Upper lobe of left lung (tissue), 6 donors: ENCODE measurements at regions not wholly inside any gene's neighbourhood (a gene's known extent, or its start where the extent isn't known, plus 50 kb on each side); places are given as distances from the start of the nearest gene placed in this dataset.
"Not testable (repeated sequence)": the region's sequence is repeated elsewhere in the genome, so short reads cannot be mapped to it uniquely, and the experiment has no call there.

Experiments used
- ATAC-seq, 2 donors: fragments of 200-7000 bp; cut with Tn5 transposase; one replicate each; pipeline ENCODE4 v1.9.1; 2022; ENCODE audit warnings: mild to moderate bottlenecking in 2 of 2, moderate library complexity in 2 of 2; ENCODE audit not compliant: low FRiP score in 2 of 2
- DNase-seq, 2 donors: peaks; one replicate each; pipeline ENCODE4 v3.0.0-alpha.2; 2019 to 2020
- H3K27ac ChIP-seq, 4 donors: fragments of 200-600 bp; sonication (generic); one replicate each; pipeline ENCODE4 v1.5.1; 2016 to 2019
- H3K27me3 ChIP-seq, 4 donors: fragments of 200-600 bp; sonication (generic); one replicate each; pipeline ENCODE4 v1.5.1; 2017 to 2019
- H3K36me3 ChIP-seq, 4 donors: fragments of 200-600 bp; sonication (generic); one replicate each; pipeline ENCODE4 v1.5.1; 2016 to 2019
- H3K4me1 ChIP-seq, 4 donors: fragments of 200-600 bp; sonication (generic); one replicate each; pipeline ENCODE4 v1.5.1; 2018 to 2019
- H3K4me3 ChIP-seq, 4 donors: fragments of 200-600 bp; sonication (generic); one replicate each; pipeline ENCODE4 v1.5.1; 2017 to 2019; ENCODE audit warnings: mild to moderate bottlenecking in 2 of 4, moderate library complexity in 1 of 4
- H3K9me3 ChIP-seq, 4 donors: fragments of 200-600 bp; sonication (generic); one replicate each; pipeline ENCODE4 v1.5.1; 2018 to 2019
- CTCF ChIP-seq, 6 experiments: fragments of 450-650 bp in 4 of 6; fragments of 200-600 bp in 2 of 6; sonication (generic) in 2 of 6; IDR thresholded peaks; one replicate each; pipeline ENCODE4 v1.5.1; 2016 to 2019; ENCODE audit warnings: antibody characterized with exemption in 6 of 6
- EP300 ChIP-seq, 4 donors: sonication (generic); formaldehyde crosslinking; IDR thresholded peaks; one replicate each; pipeline ENCODE4 v1.5.1; 2017; ENCODE audit warnings: antibody characterized with exemption in 4 of 4, control low read depth in 2 of 4
- POLR2A ChIP-seq, 4 donors: fragments of 450-650 bp; IDR thresholded peaks; one replicate each; pipeline ENCODE4 v1.5.1; 2016 to 2017; ENCODE audit warnings: antibody characterized with exemption in 4 of 4, mild to moderate bottlenecking in 2 of 4
- POLR2AphosphoS5 ChIP-seq, 2 donors: sonication (generic); formaldehyde crosslinking; IDR thresholded peaks; one replicate each; pipeline ENCODE4 v1.5.1; 2017; ENCODE audit warnings: antibody characterized with exemption in 2 of 2
- WGBS, 2 donors: methylation state at CpG; one replicate each; pipeline ENCODE4 v1.1.5; 2017 to 2018; 5-methylcytosine and 5-hydroxymethylcytosine counted together
- donor health status: DM: no; HTN: no; CAD: no; lungs with moderate emphysema.
- donor health status: DM: no; HTN: yes; CAD: no; lungs with severe emphysema.

DNA sequence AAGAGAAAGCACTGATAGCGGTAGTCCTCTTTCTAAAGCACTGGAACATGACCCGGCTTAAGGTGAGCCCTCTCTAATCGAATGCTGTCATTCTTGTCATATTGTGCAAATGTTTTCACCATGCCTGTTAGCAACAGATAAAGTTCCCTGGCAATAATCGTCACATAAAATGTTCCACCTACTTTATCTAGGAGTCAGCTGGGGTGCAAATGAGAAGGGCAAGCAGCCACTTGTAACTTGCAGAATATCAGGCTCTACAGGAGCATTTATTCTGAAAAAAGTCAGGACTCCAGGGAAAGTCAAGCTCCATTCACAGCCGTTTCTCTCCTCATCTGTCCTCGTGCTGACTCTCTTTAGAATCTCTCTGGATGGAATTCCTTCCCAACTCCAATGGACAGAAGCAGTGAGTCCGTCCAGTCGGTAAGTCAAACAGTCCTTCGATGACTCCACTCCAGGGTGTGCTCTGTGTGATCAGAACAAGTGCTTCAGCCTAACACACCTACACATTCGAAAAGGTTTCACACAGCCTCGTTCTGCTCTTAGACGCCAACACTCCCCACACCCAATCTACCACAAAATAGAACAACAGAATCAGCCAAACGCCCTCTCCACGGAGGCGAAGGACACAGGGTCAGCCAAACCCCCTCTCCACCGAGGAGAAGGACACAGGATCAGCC, 101.7 kb upstream of the FRG1 start:
- ATAC-seq: no peak
- DNase-seq: no peak
- TF ChIP-seq POLR2AphosphoS5 (IDR thresholded peaks at IDR 0.05) (no peak), EP300 (IDR thresholded peaks at IDR 0.05) (no peak), POLR2A (IDR thresholded peaks at IDR 0.05) (no peak)
- no peaks in the 10 kb centered on the region for H3K9me3 ChIP-seq
- no peak overlapping the region for H3K27ac ChIP-seq
- 74 to 82% methylated on average over 16 of the region's 16 CpGs for WGBS, 2 donors
- no peaks in the 10 kb centered on the region for H3K4me1 ChIP-seq
- no peaks in the 10 kb centered on the region for H3K36me3 ChIP-seq
- H3K4me3 ChIP-seq: no peak overlapping the region
- H3K27me3 ChIP-seq: no peaks in the 10 kb centered on the region

- no peak overlapping the region for H3K4me3 ChIP-seq
- no peak overlapping the region for H3K27ac ChIP-seq
- no peaks in the 10 kb centered on the region for H3K9me3 ChIP-seq
- H3K27me3 ChIP-seq: no peaks in the 10 kb centered on the region
- DNase-seq (no peak), ATAC-seq (peak in 1 of 2 donors; percentile 95)
- WGBS, 2 donors: 84 to 90% methylated on average over 5 of the region's 5 CpGs
- no peak for TF ChIP-seq POLR2A (IDR thresholded peaks at IDR 0.05)
- TF ChIP-seq CTCF (IDR thresholded peaks at IDR 0.05): no peak
- no peak for TF ChIP-seq POLR2AphosphoS5 (IDR thresholded peaks at IDR 0.05)
- TF ChIP-seq EP300 (IDR thresholded peaks at IDR 0.05): no peak
- H3K4me1 ChIP-seq: no peaks in the 10 kb centered on the region
- H3K36me3 ChIP-seq: no peaks in the 10 kb centered on the region
Measured at GRCh38 chr4:189840356-189840755, 100.3 kb upstream of the FRG1 start.

- no peak for DNase-seq
Measured at GRCh38 chr4:189843413-189844009, 97.2 kb upstream of the FRG1 start.

DNA sequence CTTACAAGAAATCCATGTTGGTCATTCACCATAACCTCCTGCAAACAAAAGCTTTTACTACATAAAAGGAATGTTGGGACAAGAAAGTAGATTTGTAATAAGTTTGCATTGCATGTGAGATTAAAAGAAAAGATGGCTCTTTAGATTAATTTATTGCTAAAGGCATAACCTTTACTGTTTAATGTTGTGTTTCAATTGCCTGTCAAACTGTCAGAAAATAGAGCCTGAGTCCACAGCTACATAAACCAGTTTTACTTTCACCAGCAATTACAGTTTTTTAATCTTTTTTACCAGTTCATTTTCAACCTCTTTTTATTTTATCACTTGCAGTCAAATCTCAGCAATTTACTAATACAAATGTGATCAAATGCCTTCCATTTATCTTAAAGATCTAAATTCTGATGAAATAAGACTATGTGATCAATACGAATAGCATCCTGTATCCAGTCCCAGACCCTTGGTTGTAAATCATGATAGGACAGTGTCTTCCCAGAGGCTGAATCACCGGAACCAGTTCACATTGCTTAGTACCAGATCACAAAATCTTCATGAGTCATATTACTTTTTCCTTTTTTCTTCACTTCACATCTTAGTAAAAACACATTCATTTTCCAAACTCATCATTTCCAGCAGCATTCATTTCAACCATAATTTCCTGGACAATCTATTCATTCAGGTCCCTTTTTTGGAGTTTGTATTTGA, 95.4 kb upstream of the FRG1 start:
- 84 to 91% methylated on average over 2 of the region's 2 CpGs for WGBS, 2 donors
- H3K9me3 ChIP-seq: no peaks in the 10 kb centered on the region
- TF ChIP-seq POLR2AphosphoS5 (IDR thresholded peaks at IDR 0.05): no peak
- TF ChIP-seq CTCF (IDR thresholded peaks at IDR 0.05): no peak
- no peak for TF ChIP-seq POLR2A (IDR thresholded peaks at IDR 0.05)
- no peak for TF ChIP-seq EP300 (IDR thresholded peaks at IDR 0.05)
- no peaks in the 10 kb centered on the region for H3K36me3 ChIP-seq
- H3K4me1 ChIP-seq: no peaks in the 10 kb centered on the region
- no peaks in the 10 kb centered on the region for H3K27me3 ChIP-seq
- DNase-seq (no peak), ATAC-seq (no peak)
- H3K4me3 ChIP-seq: no peak overlapping the region
- no peak overlapping the region for H3K27ac ChIP-seq

More at GRCh38 chr4:189843413-189844009, 97.2 kb upstream of the FRG1 start:
- TF ChIP-seq CTCF (IDR thresholded peaks at IDR 0.05) (no peak), POLR2AphosphoS5 (IDR thresholded peaks at IDR 0.05) (no peak), EP300 (IDR thresholded peaks at IDR 0.05) (no peak), POLR2A (IDR thresholded peaks at IDR 0.05) (no peak)
- ATAC-seq: no peak
- Histone ChIP-seq H3K36me3 (no peaks in the 10 kb centered on the region), H3K27me3 (no peaks in the 10 kb centered on the region), H3K9me3 (no peaks in the 10 kb centered on the region), H3K27ac (no peak overlapping the region), H3K4me1 (no peaks in the 10 kb centered on the region), H3K4me3 (no peak overlapping the region)
- WGBS, 2 donors: 77 to 83% methylated on average over 10 of the region's 10 CpGs

- not testable (repeated sequence) for H3K9me3 ChIP-seq, H3K4me1 ChIP-seq, ATAC-seq, H3K4me3 ChIP-seq, H3K27ac ChIP-seq, H3K36me3 ChIP-seq, H3K27me3 ChIP-seq
- 84 to 90% methylated on average over 19 to 27 of the region's 31 CpGs for WGBS, 2 donors
- peak in 1 of 2 donors; percentile 45 for DNase-seq
Measured at GRCh38 chr4:189846094-189846493, 94.6 kb upstream of the FRG1 start.

GRCh38 chr4:189846608-189847007, 94.1 kb upstream of the FRG1 start:
- not testable (repeated sequence) for H3K27me3 ChIP-seq, H3K27ac ChIP-seq, H3K36me3 ChIP-seq, H3K4me1 ChIP-seq, H3K9me3 ChIP-seq, H3K4me3 ChIP-seq, ATAC-seq
- peak in 1 of 2 donors; percentile 37 for DNase-seq
- 83 to 91% methylated on average over 20 to 22 of the region's 27 CpGs for WGBS, 2 donors

DNA sequence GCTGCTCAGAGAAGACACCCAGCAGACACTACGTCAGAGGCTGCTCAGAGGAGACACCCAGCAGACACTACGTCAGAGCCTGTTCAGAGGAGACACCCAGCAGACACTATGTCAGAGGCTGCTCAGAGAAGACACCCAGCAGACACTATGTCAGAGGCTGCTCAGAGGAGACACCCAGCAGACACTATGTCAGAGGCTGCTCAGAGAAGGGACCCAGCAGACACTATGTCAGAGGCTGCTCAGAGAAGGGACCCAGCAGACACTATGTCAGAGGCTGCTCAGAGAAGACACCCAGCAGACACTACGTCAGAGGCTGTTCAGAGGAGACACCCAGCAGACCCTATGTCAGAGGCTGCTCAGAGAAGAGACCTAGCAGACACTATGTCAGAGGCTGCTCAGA, 92.0 kb upstream of the FRG1 start:
- not testable (repeated sequence) for H3K36me3 ChIP-seq, H3K4me1 ChIP-seq, H3K27me3 ChIP-seq, H3K9me3 ChIP-seq, DNase-seq, H3K27ac ChIP-seq, H3K4me3 ChIP-seq, ATAC-seq
- WGBS, 2 donors: 36 to 63% methylated on average over 3 of the region's 3 CpGs
